Stimulated activated naive CD4-positive, alpha-beta T cell (primary cell): ENCODE measurements at regions not wholly inside any gene's neighbourhood (a gene's known extent, or its start where the extent isn't known, plus 50 kb on each side); places are given as distances from the start of the nearest gene placed in this dataset.
A peak's percentile ranks its signal among the peaks of the same experiment; 100 is the strongest.

ENCODE experiments used
- DNase-seq, 6 experiments: peaks; one replicate each; lab custom pipeline; 2025; lab: John Stamatoyannopoulos, UW

DNA sequence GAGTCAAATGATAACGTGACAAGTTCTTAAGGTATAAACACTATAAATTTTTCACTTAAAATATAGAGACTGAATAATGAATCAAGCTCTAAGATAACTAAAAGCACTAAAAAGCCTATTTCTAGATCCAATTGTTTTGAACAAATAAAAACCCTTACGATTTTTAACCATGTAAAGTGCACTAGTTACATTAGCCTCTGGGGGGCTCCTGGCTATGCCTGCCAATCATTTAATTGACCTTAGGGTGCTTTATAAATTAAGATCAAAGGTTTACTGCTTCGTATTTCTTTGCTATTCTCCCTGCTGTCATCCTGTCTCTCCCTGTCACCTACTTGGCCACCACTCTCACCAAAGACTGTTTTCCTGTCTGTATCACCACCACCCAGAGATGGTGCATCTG lies 133.4 kb downstream of the ESM1 start:
- no peak for DNase-seq

DNA sequence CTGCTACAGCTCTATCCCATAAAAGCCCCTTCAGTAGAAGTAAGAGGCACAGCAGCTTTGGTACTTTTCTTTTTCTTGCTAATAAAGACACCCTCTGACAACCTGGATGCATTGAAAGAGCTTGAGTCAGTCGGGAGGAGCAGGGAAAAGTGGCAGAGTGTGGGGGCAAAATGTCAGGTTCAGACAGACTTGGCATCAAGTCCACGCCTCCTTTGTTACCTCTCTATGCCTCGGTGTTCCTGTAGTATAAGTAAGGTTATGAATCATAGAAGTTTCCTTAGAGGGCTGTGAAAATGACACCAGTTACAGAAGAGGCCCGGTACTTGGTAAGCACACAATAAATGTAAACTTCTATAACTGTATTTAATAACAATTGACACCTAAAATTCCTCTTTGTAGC lies 133.9 kb downstream of the ESM1 start:
- DNase-seq = no peak

- no peak for DNase-seq
Measured at GRCh38 chr5:54848581-54848980, 136.8 kb downstream of the ESM1 start.

GRCh38 chr5:54845567-54845941 lies 139.8 kb downstream of the ESM1 start:
- DNase-seq = no peak

DNA sequence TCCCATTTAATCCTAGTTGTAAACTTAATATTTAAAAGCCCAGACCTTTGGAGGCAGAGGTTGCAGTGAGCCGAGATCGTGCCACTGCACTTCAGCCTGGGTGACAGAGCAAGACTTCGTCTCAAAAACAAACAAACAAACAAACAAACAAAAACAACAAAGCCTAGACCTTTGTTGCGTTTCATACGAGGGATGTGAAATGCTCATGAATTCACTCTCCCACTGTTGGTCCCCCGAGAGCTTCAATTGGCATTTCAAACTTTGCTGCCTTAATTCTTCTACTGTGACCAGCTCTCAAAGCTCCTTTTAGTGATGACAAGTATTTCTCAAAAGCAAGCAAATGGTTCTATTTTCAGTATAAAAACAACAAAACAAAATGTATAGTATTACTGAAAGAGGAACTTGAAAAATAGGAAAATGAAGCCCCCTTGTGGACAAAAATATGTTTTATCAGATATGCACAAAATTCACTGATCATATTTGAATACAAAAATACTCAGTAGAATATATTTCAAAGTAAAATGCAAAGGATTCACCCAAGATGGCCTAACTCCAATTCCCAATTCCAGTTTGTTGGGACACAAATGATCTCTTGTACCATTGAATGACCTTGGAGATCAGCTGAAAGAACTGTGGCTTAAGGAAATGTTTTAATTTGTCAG lies 140.4 kb downstream of the ESM1 start:
- DNase-seq = peak in 3 of 6 experiments; percentile 14 to 76 (median 57)

DNA sequence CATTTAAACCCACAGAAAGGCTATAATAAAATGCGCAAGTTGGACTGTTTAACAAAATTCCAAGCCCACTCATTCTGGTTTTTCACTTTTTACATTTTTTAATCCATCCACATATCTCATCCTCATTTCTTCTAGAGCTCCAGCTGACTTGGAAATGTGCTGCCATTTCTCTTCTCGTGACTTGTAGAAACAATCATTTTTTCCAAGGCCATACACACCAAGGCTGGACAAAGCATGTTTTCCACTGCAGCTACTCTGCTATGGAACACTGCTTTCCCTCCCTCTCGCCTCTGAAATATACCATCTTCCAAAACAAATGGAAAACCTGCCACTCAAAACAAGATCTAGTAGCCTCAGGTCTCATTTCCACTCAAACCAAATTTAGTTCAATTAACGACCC lies 141.1 kb downstream of the ESM1 start:
- no peak for DNase-seq

- DNase-seq = no peak
Measured at GRCh38 chr5:54841481-54841880, 143.9 kb downstream of the ESM1 start.

DNA sequence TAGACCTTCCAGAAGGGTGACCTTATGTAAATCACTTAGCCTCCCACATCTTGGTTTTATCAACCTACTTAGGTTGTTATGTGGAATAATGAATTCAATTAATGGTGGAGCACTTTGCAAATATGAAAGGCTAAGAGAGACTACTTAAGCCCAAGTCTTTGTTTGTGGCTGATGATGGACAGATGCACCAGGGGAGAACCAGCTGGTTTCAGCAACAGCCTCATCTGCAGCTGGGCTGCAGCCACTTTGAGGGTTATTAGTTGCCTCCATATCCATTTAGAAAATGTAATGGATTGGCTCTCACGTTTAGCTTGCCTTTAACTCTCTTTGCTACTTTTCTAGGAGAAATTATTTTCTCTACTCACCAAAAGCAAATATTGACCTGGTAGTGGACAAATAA lies 146.6 kb downstream of the ESM1 start:
- no peak for DNase-seq

- DNase-seq = no peak
Measured at GRCh38 chr5:54837981-54838380, 147.4 kb downstream of the ESM1 start.

- DNase-seq = no peak
Measured at GRCh38 chr5:54837093-54837492, 148.3 kb downstream of the ESM1 start.

- no peak for DNase-seq
Measured at GRCh38 chr5:54835647-54836046, 149.7 kb downstream of the ESM1 start.

DNA sequence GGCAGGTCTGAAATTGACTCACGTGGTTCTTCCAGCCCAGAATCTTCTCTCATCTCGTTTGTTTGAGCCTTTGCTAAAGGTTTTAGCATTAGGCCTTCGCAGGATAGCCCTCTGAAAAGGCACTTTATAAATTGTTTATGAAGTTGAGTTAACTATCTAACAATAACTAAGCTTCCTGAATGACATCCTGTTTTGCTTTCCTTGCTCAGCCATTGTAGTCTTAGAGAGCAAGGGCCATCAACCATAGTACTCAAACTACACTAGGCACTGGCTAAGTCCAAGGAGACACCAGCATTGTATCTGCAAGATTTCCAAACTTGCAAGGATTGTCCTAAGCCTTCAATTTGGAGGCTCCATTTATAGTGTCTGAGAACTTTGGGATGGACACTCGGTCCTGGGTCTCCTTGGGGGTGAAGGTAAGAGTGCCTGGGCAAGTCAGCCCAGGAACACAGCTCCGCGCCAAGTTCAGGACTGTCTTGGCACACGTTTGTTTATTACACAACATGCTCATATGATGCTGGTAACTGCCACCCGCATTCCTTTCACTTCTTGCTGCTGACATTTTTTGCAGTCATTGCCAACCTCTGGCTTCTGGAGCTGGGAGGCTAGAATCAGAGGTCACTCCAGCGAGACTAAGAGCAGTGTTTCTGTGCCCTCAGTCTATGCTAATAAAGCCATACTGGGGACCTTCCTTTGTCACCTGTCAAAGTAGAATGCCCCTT lies 151.1 kb downstream of the ESM1 start:
- DNase-seq = no peak

DNA sequence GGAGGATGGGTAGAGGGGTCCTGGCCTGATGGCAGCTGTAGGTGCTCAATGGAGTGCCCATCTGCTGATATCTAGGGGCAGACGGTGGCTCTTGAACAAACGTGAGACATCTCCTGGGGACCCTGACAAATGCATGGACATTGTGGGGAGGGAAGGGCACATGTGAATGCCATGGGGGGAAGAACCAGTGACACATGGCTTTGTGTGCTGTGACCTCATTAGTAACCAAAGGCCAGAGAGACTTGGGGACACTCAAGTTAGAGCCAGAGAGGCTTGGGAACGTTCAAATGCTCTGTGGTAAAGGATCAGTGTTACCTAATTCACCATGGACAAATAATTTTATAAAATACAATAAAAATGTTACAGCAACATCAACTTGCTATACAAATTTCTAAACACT lies 151.8 kb downstream of the ESM1 start:
- no peak for DNase-seq

- no peak for DNase-seq
Measured at GRCh38 chr5:54832858-54833257, 152.5 kb downstream of the ESM1 start.

DNA sequence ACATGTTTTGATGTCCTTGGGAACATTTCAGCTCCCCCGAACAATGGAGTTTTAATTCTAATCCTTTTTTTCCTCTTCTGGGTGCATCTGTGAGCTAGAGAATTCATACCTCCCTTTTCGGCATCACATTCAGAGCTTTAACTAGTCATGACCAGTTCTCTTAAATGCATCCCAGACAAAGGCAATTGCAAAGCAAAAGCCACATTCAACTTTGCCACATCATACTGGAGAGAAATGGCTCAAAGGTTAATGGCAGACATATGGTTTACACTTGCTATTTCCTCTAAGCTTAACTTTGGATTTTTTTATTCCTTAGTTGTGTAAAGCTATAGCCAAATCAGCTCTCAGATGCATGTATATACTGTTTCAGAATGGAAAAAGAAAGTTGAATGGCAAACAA lies 153.3 kb downstream of the ESM1 start:
- DNase-seq = no peak

DNA sequence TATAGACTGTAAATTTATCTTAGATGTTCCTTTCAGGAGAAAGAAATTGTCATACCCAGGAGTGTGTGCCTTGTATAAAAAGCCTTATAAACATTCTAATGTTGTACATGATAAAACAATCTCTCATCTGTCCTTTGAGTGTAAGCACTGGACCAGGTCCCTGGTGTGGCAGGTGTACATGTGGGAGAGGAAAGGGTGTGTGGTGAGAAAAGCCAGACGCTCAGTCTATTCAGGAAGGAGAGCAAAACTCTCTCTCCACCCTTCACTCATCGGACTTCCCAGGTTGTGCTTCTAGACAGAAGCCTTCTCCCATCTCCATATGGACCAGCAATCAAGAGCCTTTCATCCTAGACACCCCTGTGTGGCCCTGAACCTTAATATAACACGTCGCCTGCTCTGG lies 154.2 kb downstream of the ESM1 start:
- no peak for DNase-seq

DNA sequence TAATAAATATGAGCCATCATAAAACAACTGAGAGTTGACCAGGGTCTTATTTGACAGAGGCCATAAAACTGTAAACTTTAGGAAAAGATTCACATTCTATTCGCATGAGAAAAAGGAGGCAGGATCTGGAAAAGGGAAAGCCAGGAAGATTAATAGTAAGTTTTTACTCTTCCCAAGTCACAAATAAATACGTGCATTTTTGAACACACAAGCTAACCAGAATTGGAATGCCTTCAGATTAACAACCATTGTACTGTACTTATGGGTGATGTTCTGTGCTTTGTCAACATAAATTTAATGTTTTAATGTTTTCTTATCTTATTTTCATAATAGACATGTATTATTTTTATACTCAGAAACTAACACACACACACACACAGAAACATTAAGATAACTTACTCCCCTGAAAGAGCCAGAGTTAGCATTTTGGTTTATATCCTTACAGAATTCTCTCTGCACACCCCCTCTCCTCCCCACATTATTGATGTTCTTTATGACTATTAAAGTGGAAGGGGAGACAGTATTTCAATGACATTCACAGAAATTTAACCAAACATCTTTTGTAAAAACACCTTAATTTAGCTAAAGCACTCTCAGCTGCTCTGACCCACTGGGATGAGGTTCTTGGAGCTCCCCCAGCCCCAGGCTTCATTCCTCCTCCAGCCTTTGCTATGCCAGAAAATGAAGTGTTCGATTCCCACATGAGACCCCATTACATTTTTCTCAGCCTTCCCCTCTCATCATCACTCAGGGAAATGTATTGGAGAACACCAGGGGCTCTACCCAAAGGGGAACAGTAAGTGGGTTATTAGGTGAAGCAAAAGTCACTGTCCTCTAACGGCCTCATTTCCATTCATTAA lies 155.5 kb downstream of the ESM1 start:
- no peak for DNase-seq

DNA sequence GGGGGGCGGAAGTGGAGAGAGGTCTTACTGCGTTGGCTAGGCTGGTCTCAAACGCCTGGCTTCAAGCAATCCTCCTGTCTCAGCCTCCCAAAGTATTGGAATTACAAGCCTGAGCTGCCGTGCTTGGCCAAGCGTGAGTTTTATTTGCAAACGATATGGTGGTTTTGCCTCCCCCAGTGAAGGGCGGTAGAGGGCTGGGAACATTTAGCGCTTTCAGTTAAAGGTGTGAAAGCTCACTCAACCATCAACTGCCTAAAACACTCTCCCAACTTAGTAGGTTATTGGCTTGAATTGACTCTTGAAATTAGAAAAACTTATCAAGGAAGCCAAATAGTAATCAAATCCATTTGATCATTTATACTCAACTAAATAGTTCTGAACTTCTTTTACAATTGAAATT lies 156.3 kb downstream of the ESM1 start:
- DNase-seq = no peak

GRCh38 chr5:54828151-54828550 lies 157.2 kb downstream of the ESM1 start:
- no peak for DNase-seq

DNA sequence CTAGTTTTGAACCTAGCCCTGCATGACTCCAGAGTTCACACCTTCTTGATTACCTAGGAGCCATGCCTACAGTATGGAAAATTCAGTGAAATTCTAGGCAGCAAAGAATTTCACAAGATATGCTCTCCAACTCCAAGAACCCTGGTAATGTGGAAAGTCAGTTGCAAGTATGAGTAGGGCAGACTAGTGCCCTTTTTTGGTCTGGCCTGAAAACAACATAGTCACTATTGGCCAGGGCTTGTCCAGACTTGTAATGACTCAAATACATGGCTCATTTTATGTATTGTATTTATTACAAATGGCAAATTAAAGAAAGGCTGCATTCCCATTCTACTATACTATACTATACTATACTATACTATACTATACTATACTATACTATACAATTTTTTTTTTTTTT lies 160.4 kb downstream of the ESM1 start:
- DNase-seq = no peak

GRCh38 chr5:54823006-54823405 lies 162.4 kb downstream of the ESM1 start:
- DNase-seq = no peak

DNA sequence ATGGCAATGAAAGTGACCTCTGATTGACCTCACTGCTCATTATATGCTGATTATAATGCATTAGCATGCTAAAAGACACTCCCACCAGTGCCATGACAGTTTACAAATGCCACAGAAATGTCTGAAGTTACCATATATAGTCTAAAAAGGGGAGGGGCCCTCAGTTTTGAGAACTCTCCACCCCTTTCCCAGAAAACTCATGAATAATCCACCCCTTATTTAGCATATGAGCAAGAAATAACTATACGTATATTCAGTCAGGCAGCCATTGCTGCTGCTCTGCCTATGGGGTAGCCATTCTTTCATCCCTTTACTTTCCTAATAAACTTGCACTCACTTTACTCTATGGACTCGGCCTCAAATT lies 163.1 kb downstream of the ESM1 start:
- no peak for DNase-seq
